GM23338 (cell line): ENCODE measurements at regions not wholly inside any gene's neighbourhood (a gene's known extent, or its start where the extent isn't known, plus 50 kb on each side); places are given as distances from the start of the nearest gene placed in this dataset.

Experiments
- ATAC-seq: fragments of 200-7000 bp; cut with Tn5 transposase; 3 replicates; pipeline ENCODE4 v1.9.1; 2020
- DNase-seq: peaks from one replicate; pipeline ENCODE4 v3.0.0-alpha.2; 2015; ENCODE audit warnings: low spot score
- H2AFZ ChIP-seq: fragments of 200-600 bp; sonication (generic); 2 replicates; pipeline ENCODE4 v1.8.0; 2016; ENCODE audit warnings: antibody characterized with exemption, mild to moderate bottlenecking, moderate library complexity
- H3F3A ChIP-seq: fragments of 200-600 bp; sonication (generic); replicated peaks from 2 replicates; pipeline ENCODE4 v1.8.0; 2017; ENCODE audit warnings: antibody characterized with exemption, mixed run types, low read depth
- H3K27ac ChIP-seq: fragments of 200-600 bp; sonication (generic); 2 replicates; pipeline ENCODE4 v1.6.1; 2016; ENCODE audit warnings: low read depth
- H3K27me3 ChIP-seq: fragments of 200-600 bp; sonication (generic); 2 replicates; pipeline ENCODE4 v1.8.0; 2016; ENCODE audit warnings: mild to moderate bottlenecking, mixed run types, moderate library complexity; ENCODE audit not compliant: insufficient read depth
- H3K36me3 ChIP-seq: fragments of 200-600 bp; sonication (generic); 2 replicates; pipeline ENCODE4 v1.8.0; 2016; ENCODE audit warnings: mild to moderate bottlenecking; ENCODE audit not compliant: insufficient read depth
- H3K4me1 ChIP-seq: fragments of 200-600 bp; sonication (generic); 2 replicates; pipeline ENCODE4 v1.8.0; 2016; ENCODE audit warnings: mild to moderate bottlenecking, moderate library complexity; ENCODE audit not compliant: insufficient read depth
- H3K4me2 ChIP-seq: fragments of 200-600 bp; sonication (generic); 2 replicates; pipeline ENCODE4 v1.7.1; 2017; ENCODE audit warnings: mixed run types
- H3K4me3 ChIP-seq: fragments of 200-600 bp; sonication (generic); 2 replicates; pipeline ENCODE4 v1.6.1; 2016; ENCODE audit warnings: mixed run types
- H3K79me2 ChIP-seq: fragments of 200-600 bp; sonication (generic); replicated peaks from 2 replicates; pipeline ENCODE4 v1.8.0; 2017; ENCODE audit warnings: mild to moderate bottlenecking; ENCODE audit not compliant: insufficient read depth
- H3K9me2 ChIP-seq: fragments of 200-600 bp; sonication (generic); 2 replicates; pipeline ENCODE4 v1.8.0; 2017; ENCODE audit not compliant: insufficient read depth
- H4K20me1 ChIP-seq: fragments of 200-600 bp; sonication (generic); replicated peaks from 2 replicates; pipeline ENCODE4 v1.8.0; 2017; ENCODE audit warnings: mild to moderate bottlenecking; ENCODE audit not compliant: insufficient read depth
- H3K27ac Mint-ChIP-seq: 2 replicates; pipeline ENCODE4 v1.8.0; 2020; ENCODE audit warnings: inconsistent platforms, mild to moderate bottlenecking, moderate library complexity, mixed read lengths
- H3K27me3 Mint-ChIP-seq: 3 replicates; pipeline ENCODE4 v1.8.0; 2022; ENCODE audit warnings: low read depth, mild to moderate bottlenecking, moderate library complexity, mixed read lengths, inconsistent platforms; ENCODE audit not compliant: insufficient read depth, poor library complexity
- H3K36me3 Mint-ChIP-seq: 3 replicates; pipeline ENCODE4 v1.8.0; 2021; ENCODE audit warnings: low read depth, mild to moderate bottlenecking, inconsistent platforms, moderate library complexity, mixed read lengths
- H3K4me1 Mint-ChIP-seq: 3 replicates; pipeline ENCODE4 v1.8.0; 2020; ENCODE audit warnings: mild to moderate bottlenecking, inconsistent platforms, mixed read lengths
- H3K4me3 Mint-ChIP-seq: 3 replicates; pipeline ENCODE4 v1.8.0; 2021; ENCODE audit warnings: moderate library complexity, mild to moderate bottlenecking, inconsistent platforms, mixed read lengths
- H3K9me3 Mint-ChIP-seq: 3 replicates; pipeline ENCODE4 v1.8.0; 2020; ENCODE audit warnings: moderate library complexity, mild to moderate bottlenecking, inconsistent platforms, mixed read lengths
- CREB1 ChIP-seq: fragments of 250-450 bp; sonication (Bioruptor Pico); IDR thresholded peaks from 2 replicates; pipeline ENCODE4 v1.5.0; 2020; ENCODE audit warnings: low read depth, mild to moderate bottlenecking, moderate library complexity
- CTCF ChIP-seq, 2 experiments: fragments of 200-600 bp in 1 of 2; sonication (generic) in 1 of 2; conservative IDR thresholded peaks; 2 replicates each; pipeline versions ENCODE4 v1.5.1 to v1.6.1; 2016 to 2017; ENCODE audit warnings: antibody characterized with exemption in 2 of 2, low read depth in 2 of 2, mild to moderate bottlenecking in 2 of 2, moderate library complexity in 1 of 2
- EZH2 ChIP-seq: fragments of 200-600 bp; sonication (generic); IDR thresholded peaks from one replicate; pipeline ENCODE4 v1.8.0; 2017; ENCODE audit warnings: antibody characterized with exemption, mild to moderate bottlenecking, low read depth; ENCODE audit not compliant: unreplicated experiment
- EZH2phosphoT487 ChIP-seq: fragments of 200-600 bp; sonication (generic); IDR thresholded peaks from one replicate; pipeline ENCODE4 v1.8.1; 2018; ENCODE audit warnings: antibody characterized with exemption; ENCODE audit not compliant: unreplicated experiment
- REST ChIP-seq: IDR thresholded peaks from one replicate; pipeline ENCODE4 v1.6.1; 2018; ENCODE audit warnings: antibody characterized with exemption; ENCODE audit not compliant: unreplicated experiment
- ZNF114 ChIP-seq: fragments of 250-450 bp; sonication (Bioruptor Pico); IDR thresholded peaks from 2 replicates; pipeline ENCODE4 v1.5.0; 2020; ENCODE audit warnings: mild to moderate bottlenecking, moderate library complexity
- ZNF462 ChIP-seq: fragments of 250-450 bp; sonication (Bioruptor Pico); IDR thresholded peaks from 2 replicates; pipeline ENCODE4 v1.5.0; 2020; ENCODE audit warnings: mild to moderate bottlenecking, moderate library complexity

- no peak overlapping the region for H3K4me3 Mint-ChIP-seq
- no peaks in the 10 kb centered on the region for H3K36me3 Mint-ChIP-seq
- no peak overlapping the region for H2AFZ ChIP-seq
- no peak overlapping the region for H3K4me2 ChIP-seq
- H3K4me3 ChIP-seq = no peak overlapping the region
- no peak overlapping the region for H3K27ac Mint-ChIP-seq
- H3F3A ChIP-seq = no peaks in the 10 kb centered on the region
- no peaks in the 10 kb centered on the region for H3K4me1 Mint-ChIP-seq
- DNase-seq = no peak
- H3K9me2 ChIP-seq = no peaks in the 10 kb centered on the region
- TF ChIP-seq ZNF114 = no peak
- no peak for TF ChIP-seq CREB1 (CRISPR knock-in tag)
- no peak for TF ChIP-seq REST
- TF ChIP-seq ZNF462 = no peak
- no peak for TF ChIP-seq EZH2
- TF ChIP-seq CTCF (conservative IDR thresholded peaks at IDR 0.05; ENCODE audit: low read depth in 2 of 2) = no peak
- TF ChIP-seq EZH2phosphoT487 = no peak
- no peak overlapping the region for H3K27ac ChIP-seq
- H3K27me3 Mint-ChIP-seq = no peaks in the 10 kb centered on the region
- H3K36me3 ChIP-seq = no peaks in the 10 kb centered on the region
- H3K27me3 ChIP-seq = no peaks in the 10 kb centered on the region
- no peaks in the 10 kb centered on the region for H3K9me3 Mint-ChIP-seq
- H3K79me2 ChIP-seq = no peaks in the 10 kb centered on the region
- no peaks in the 10 kb centered on the region for H4K20me1 ChIP-seq
- ATAC-seq = no peak
- H3K4me1 ChIP-seq = no peaks in the 10 kb centered on the region
These were observed 533.5 kb downstream of the SH2D4B start for GRCh38 chr10:81071087-81071796.
